NB4 (cell line): ENCODE measurements at regions not wholly inside any gene's neighbourhood (a gene's known extent, or its start where the extent isn't known, plus 50 kb on each side); places are given as distances from the start of the nearest gene placed in this dataset.

Experiments used
- CTCF ChIP-seq: IDR thresholded peaks from one replicate; pipeline ENCODE4 v1.5.1; 2012; ENCODE audit warnings: low read depth, low read length
- POLR2A ChIP-seq: IDR thresholded peaks from 2 replicates; pipeline ENCODE4 v1.6.1; 2011; ENCODE audit warnings: mild to moderate bottlenecking; ENCODE audit not compliant: insufficient read length; ENCODE audit errors: extremely low read depth

DNA sequence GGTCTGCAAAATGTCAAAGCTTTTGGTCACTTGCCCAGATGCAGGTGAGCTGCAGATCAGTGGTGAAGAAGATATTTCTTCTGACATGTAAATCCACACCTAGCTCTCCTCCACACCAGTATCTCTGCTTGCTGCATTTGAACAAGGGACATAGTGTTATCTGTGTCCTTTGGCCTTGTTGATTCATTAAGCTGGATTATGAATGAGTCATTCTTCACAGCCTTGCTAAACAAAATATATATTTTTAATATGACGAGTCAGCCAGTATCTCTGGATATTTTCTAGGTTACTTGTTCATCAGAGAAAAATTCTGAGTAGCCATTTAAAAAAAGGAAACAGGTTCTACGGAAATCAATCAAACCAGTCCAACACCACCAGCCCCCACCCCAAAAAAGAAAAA lies 190.6 kb upstream of the ADAMTS9 start:
- no peak for TF ChIP-seq CTCF
- no peak for TF ChIP-seq POLR2A
